CD14-positive monocyte (primary cell): ENCODE measurements at regions not wholly inside any gene's neighbourhood (a gene's known extent, or its start where the extent isn't known, plus 50 kb on each side); places are given as distances from the start of the nearest gene placed in this dataset.

Experiments
- DNase-seq, 3 donors: peaks; one replicate each; pipeline ENCODE4 v3.0.0-alpha.2; 2011 to 2022
- H2AFZ ChIP-seq: 2 replicates; pipeline ENCODE4 v1.6.0; 2012; ENCODE audit warnings: mild to moderate bottlenecking, low read depth, low read length, inconsistent platforms; ENCODE audit not compliant: insufficient read depth, poor library complexity, severe bottlenecking
- H3K27ac ChIP-seq, 2 donors: 1 replicate in 1 of 2; 2 replicates in 1 of 2; pipeline ENCODE4 v1.5.1; 2012 to 2013; ENCODE audit warnings: low read length in 2 of 2, control low read depth in 1 of 2, inconsistent platforms in 1 of 2, low read depth in 1 of 2, mild to moderate bottlenecking in 1 of 2
- H3K27me3 ChIP-seq, 2 donors: one replicate each; pipeline versions ENCODE4 v1.6.0 to v1.6.1; 2011 to 2013; ENCODE audit warnings: low read length in 2 of 2; ENCODE audit not compliant: control insufficient read depth in 2 of 2, insufficient read depth in 2 of 2
- H3K36me3 ChIP-seq, 2 donors: replicated peaks in 1 of 2; 1 replicate in 1 of 2; 2 replicates in 1 of 2; pipeline versions ENCODE4 v1.5.1 to v1.6.1; 2012 to 2013; ENCODE audit warnings: low read length in 2 of 2, control low read depth in 1 of 2, inconsistent platforms in 1 of 2, mild to moderate bottlenecking in 1 of 2; ENCODE audit not compliant: insufficient read depth in 2 of 2, control insufficient read depth in 1 of 2
- H3K4me1 ChIP-seq, 2 donors: 1 replicate in 1 of 2; 2 replicates in 1 of 2; pipeline versions ENCODE4 v1.5.1 to v1.6.1; 2012 to 2013; ENCODE audit warnings: low read length in 2 of 2, control low read depth in 1 of 2, inconsistent platforms in 1 of 2, mild to moderate bottlenecking in 1 of 2, moderate library complexity in 1 of 2; ENCODE audit not compliant: insufficient read depth in 2 of 2, control insufficient read depth in 1 of 2
- H3K4me2 ChIP-seq: replicated peaks from 2 replicates; pipeline ENCODE3; 2012; ENCODE audit warnings: low read length, moderate library complexity, mild to moderate bottlenecking; ENCODE audit not compliant: poor library complexity, severe bottlenecking; ENCODE audit errors: extremely low read depth
- H3K4me3 ChIP-seq, 3 experiments: fragments of 200-600 bp in 1 of 3; sonication (generic) in 1 of 3; replicated peaks in 1 of 3; 1 replicate in 2 of 3; 2 replicates in 1 of 3; pipeline ENCODE4 v1.5.1; 2011 to 2013; ENCODE audit warnings: low read length in 3 of 3, mild to moderate bottlenecking in 3 of 3, control low read depth in 2 of 3, low read depth in 2 of 3, inconsistent platforms in 1 of 3, moderate library complexity in 1 of 3
- H3K79me2 ChIP-seq: 2 replicates; pipeline ENCODE4 v1.6.0; 2012; ENCODE audit warnings: mild to moderate bottlenecking, control low read depth, inconsistent platforms, low read length, moderate library complexity; ENCODE audit not compliant: insufficient read depth
- H3K9ac ChIP-seq: 2 replicates; pipeline ENCODE4 v1.6.0; 2017; ENCODE audit warnings: low read length, mild to moderate bottlenecking; ENCODE audit not compliant: insufficient read depth, poor library complexity, severe bottlenecking
- H3K9me3 ChIP-seq, 2 donors: replicated peaks in 1 of 2; 1 replicate in 1 of 2; 2 replicates in 1 of 2; pipeline versions ENCODE4 v1.5.1 to v1.6.1; 2012 to 2013; ENCODE audit warnings: low read length in 2 of 2, control low read depth in 1 of 2; ENCODE audit not compliant: control insufficient read depth in 1 of 2, insufficient read depth in 1 of 2
- H4K20me1 ChIP-seq: 2 replicates; pipeline ENCODE4 v1.6.0; 2012; ENCODE audit warnings: mild to moderate bottlenecking, low read length, control low read depth, moderate library complexity; ENCODE audit not compliant: insufficient read depth
- H3K27ac Mint-ChIP-seq, 7 donors: one replicate each; pipeline ENCODE4 v1.8.0; 2020; ENCODE audit warnings: mild to moderate bottlenecking in 7 of 7, mixed read lengths in 7 of 7, moderate library complexity in 6 of 7, inconsistent platforms in 2 of 7
- H3K27me3 Mint-ChIP-seq, 3 donors: one replicate each; pipeline ENCODE4 v1.8.0; 2021 to 2022; ENCODE audit warnings: low read depth in 3 of 3, mild to moderate bottlenecking in 3 of 3, mixed read lengths in 3 of 3, moderate library complexity in 3 of 3, inconsistent platforms in 1 of 3
- H3K36me3 Mint-ChIP-seq, 2 donors: one replicate each; pipeline ENCODE4 v1.8.0; 2020; ENCODE audit warnings: mixed read lengths in 2 of 2, inconsistent platforms in 1 of 2, mild to moderate bottlenecking in 1 of 2
- H3K4me1 Mint-ChIP-seq: one replicate; pipeline ENCODE4 v1.8.0; 2020; ENCODE audit warnings: mild to moderate bottlenecking, mixed read lengths
- H3K4me3 Mint-ChIP-seq, 2 donors: one replicate each; pipeline ENCODE4 v1.8.0; 2020; ENCODE audit warnings: mild to moderate bottlenecking in 2 of 2, mixed read lengths in 2 of 2, moderate library complexity in 1 of 2
- H3K9me3 Mint-ChIP-seq, 7 donors: one replicate each; pipeline ENCODE4 v1.8.0; 2020 to 2022; ENCODE audit warnings: mixed read lengths in 7 of 7, mild to moderate bottlenecking in 6 of 7, moderate library complexity in 6 of 7, inconsistent platforms in 2 of 7
- CTCF ChIP-seq: fragments of 200-600 bp; IDR thresholded peaks from one replicate; pipeline ENCODE4 v1.8.0; 2022; ENCODE audit warnings: antibody characterized with exemption, mild to moderate bottlenecking
- WGBS: methylation state at CpG from one replicate; pipeline ENCODE4 v1.1.5; 2013; ENCODE audit warnings: missing lambda C conversion rate; ENCODE audit not compliant: insufficient coverage; 5-methylcytosine and 5-hydroxymethylcytosine counted together
- intact Hi-C, 2 donors: fragments of 100-400 bp; cut with micrococcal nuclease; formaldehyde crosslinking; loops; one replicate each; pipeline versions ENCODE4 v1.15.0 to v1.15.1; 2023

GRCh38 chr2:190827720-190828119 is 52.9 kb upstream of the GLS start:
- peaks cover 0 to 6% (median 2%) of the 10 kb centered on the region in 3 donors for H3K27me3 Mint-ChIP-seq
- H3K9ac ChIP-seq, result no peak overlapping the region
- H3K36me3 Mint-ChIP-seq, result no peaks in the 10 kb centered on the region
- H3K9me3 Mint-ChIP-seq, result peaks cover 0 to 8% (median 3%) of the 10 kb centered on the region in 7 donors
- H3K27ac ChIP-seq, result no peak overlapping the region
- H3K4me2 ChIP-seq, result no peak overlapping the region
- 100% methylated on average over 2 of the region's 3 CpGs for WGBS
- no peak overlapping the region for H3K4me3 Mint-ChIP-seq
- no peaks in the 10 kb centered on the region for H3K9me3 ChIP-seq
- no peaks in the 10 kb centered on the region for H4K20me1 ChIP-seq
- H3K79me2 ChIP-seq, result no peaks in the 10 kb centered on the region
- H3K4me3 ChIP-seq, result no peak overlapping the region
- DNase-seq, result no peak
- no peak overlapping the region for H2AFZ ChIP-seq
- no peaks in the 10 kb centered on the region for H3K27me3 ChIP-seq
- no peaks in the 10 kb centered on the region for H3K4me1 ChIP-seq
- intact Hi-C loops, result no loop called here
- H3K4me1 Mint-ChIP-seq, result peaks cover 3% of the 10 kb centered on the region
- no peak overlapping the region for H3K27ac Mint-ChIP-seq
- TF ChIP-seq CTCF, result no peak
- no peaks in the 10 kb centered on the region for H3K36me3 ChIP-seq

- no peak overlapping the region for H3K4me3 ChIP-seq
- H3K9ac ChIP-seq, result no peak overlapping the region
- no peak overlapping the region for H3K4me2 ChIP-seq
- H3K79me2 ChIP-seq, result no peaks in the 10 kb centered on the region
- no peaks in the 10 kb centered on the region for H3K36me3 Mint-ChIP-seq
- H3K27ac ChIP-seq, result no peak overlapping the region
- H3K4me1 ChIP-seq, result no peaks in the 10 kb centered on the region
- no peaks in the 10 kb centered on the region for H3K27me3 ChIP-seq
- no peak for TF ChIP-seq CTCF
- H2AFZ ChIP-seq, result no peak overlapping the region
- H3K4me3 Mint-ChIP-seq, result no peak overlapping the region
- peaks cover 0 to 4% (median 0%) of the 10 kb centered on the region in 3 donors for H3K27me3 Mint-ChIP-seq
- intact Hi-C loops, result no loop called here
- no peaks in the 10 kb centered on the region for H4K20me1 ChIP-seq
- H3K9me3 ChIP-seq, result no peaks in the 10 kb centered on the region
- no peaks in the 10 kb centered on the region for H3K36me3 ChIP-seq
- DNase-seq, result no peak
- no CpG with 5 or more reads among the region's 1 CpG for WGBS
- H3K9me3 Mint-ChIP-seq, result peaks cover 0 to 3% (median 0%) of the 10 kb centered on the region in 7 donors
- H3K27ac Mint-ChIP-seq, result no peak overlapping the region
- H3K4me1 Mint-ChIP-seq, result peaks cover 3% of the 10 kb centered on the region
Measured at GRCh38 chr2:190829642-190830041, 51.0 kb upstream of the GLS start.
